NCI-H446 (cell line): ENCODE measurements at regions not wholly inside any gene's neighbourhood (a gene's known extent, or its start where the extent isn't known, plus 50 kb on each side); places are given as distances from the start of the nearest gene placed in this dataset.
"Not testable (repeated sequence)": the region's sequence is repeated elsewhere in the genome, so short reads cannot be mapped to it uniquely, and the experiment has no call there.

ENCODE experiments used
- DNase-seq, 2 experiments: peaks; one replicate each; lab custom pipeline; 2025; lab: John Stamatoyannopoulos, UW

- DNase-seq: not testable (repeated sequence)
Observed at GRCh38 chr2:128598260-128598659, 279.6 kb upstream of the HS6ST1 start.

- DNase-seq: no peak
Observed at GRCh38 chr2:128598862-128599441, 280.3 kb upstream of the HS6ST1 start.

GRCh38 chr2:128599700-128600099 is 281.0 kb upstream of the HS6ST1 start:
- no peak for DNase-seq

- no peak for DNase-seq
Observed at GRCh38 chr2:128600581-128601297, 282.1 kb upstream of the HS6ST1 start.

GRCh38 chr2:128601298-128602037 is 282.8 kb upstream of the HS6ST1 start:
- no peak for DNase-seq

GRCh38 chr2:128602038-128602698 is 283.5 kb upstream of the HS6ST1 start:
- no peak for DNase-seq

- no peak for DNase-seq
Observed at GRCh38 chr2:128602699-128603101, 284.0 kb upstream of the HS6ST1 start.

- no peak for DNase-seq
Observed at GRCh38 chr2:128603411-128603924, 284.8 kb upstream of the HS6ST1 start.

GRCh38 chr2:128604045-128604444 is 285.4 kb upstream of the HS6ST1 start:
- no peak for DNase-seq

- not testable (repeated sequence) for DNase-seq
Observed at GRCh38 chr2:128604581-128604980, 285.9 kb upstream of the HS6ST1 start.

GRCh38 chr2:128605421-128605820 is 286.8 kb upstream of the HS6ST1 start:
- no peak for DNase-seq

GRCh38 chr2:128605931-128606330 is 287.3 kb upstream of the HS6ST1 start:
- no peak for DNase-seq

GRCh38 chr2:128606837-128607236 is 288.2 kb upstream of the HS6ST1 start:
- no peak for DNase-seq

GRCh38 chr2:128607440-128607839 is 288.8 kb upstream of the HS6ST1 start:
- no peak for DNase-seq

- DNase-seq: no peak
Observed at GRCh38 chr2:128607911-128608506, 289.3 kb upstream of the HS6ST1 start.

GRCh38 chr2:128608921-128609880 is 290.5 kb upstream of the HS6ST1 start:
- DNase-seq: no peak

- DNase-seq: no peak
Observed at GRCh38 chr2:128610496-128610895, 291.8 kb upstream of the HS6ST1 start.

- no peak for DNase-seq
Observed at GRCh38 chr2:128611421-128612320, 293.0 kb upstream of the HS6ST1 start.

GRCh38 chr2:128612628-128613027 is 294.0 kb upstream of the HS6ST1 start:
- DNase-seq: no peak

- DNase-seq: no peak
Observed at GRCh38 chr2:128613351-128613750, 294.7 kb upstream of the HS6ST1 start.
